ENCODE measurements at regions not wholly inside any gene's neighbourhood (a gene's known extent, or its start where the extent isn't known, plus 50 kb on each side); places are given as distances from the start of the nearest gene placed in this dataset.

DNA sequence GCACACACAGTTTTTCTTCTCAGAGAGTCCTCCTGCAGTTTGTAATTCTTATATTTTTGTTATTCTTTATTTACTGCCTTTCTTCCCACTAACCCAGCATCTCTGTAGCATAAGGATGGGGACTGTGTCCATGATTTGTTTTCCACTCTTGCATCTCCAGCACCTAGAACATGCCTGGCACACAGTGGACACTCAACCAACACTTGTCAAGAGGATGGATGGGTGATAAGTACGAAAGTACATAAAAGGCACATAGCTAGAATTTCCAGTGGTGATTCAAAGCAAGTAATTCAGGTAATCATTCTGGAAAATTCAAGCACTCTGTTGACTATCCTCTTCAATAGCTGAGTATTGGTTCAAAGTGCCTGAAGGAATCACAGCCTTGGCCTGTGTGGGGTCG lies 60.2 kb upstream of the TRIO start:
- TF ChIP-seq, protein P1, sequence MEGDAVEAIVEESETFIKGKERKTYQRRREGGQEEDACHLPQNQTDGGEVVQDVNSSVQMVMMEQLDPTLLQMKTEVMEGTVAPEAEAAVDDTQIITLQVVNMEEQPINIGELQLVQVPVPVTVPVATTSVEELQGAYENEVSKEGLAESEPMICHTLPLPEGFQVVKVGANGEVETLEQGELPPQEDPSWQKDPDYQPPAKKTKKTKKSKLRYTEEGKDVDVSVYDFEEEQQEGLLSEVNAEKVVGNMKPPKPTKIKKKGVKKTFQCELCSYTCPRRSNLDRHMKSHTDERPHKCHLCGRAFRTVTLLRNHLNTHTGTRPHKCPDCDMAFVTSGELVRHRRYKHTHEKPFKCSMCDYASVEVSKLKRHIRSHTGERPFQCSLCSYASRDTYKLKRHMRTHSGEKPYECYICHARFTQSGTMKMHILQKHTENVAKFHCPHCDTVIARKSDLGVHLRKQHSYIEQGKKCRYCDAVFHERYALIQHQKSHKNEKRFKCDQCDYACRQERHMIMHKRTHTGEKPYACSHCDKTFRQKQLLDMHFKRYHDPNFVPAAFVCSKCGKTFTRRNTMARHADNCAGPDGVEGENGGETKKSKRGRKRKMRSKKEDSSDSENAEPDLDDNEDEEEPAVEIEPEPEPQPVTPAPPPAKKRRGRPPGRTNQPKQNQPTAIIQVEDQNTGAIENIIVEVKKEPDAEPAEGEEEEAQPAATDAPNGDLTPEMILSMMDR (IDR thresholded peaks at IDR 0.05), result no peak
- TF ChIP-seq EP300 (IDR thresholded peaks at IDR 0.05; ENCODE audit: low read depth) (no peak), POLR2A (IDR thresholded peaks at IDR 0.05) (no peak), POLR2AphosphoS5 (IDR thresholded peaks at IDR 0.05) (no peak)

Data from transverse colon (tissue), 4 donors.